HT-29 (cell line): ENCODE measurements at regions not wholly inside any gene's neighbourhood (a gene's known extent, or its start where the extent isn't known, plus 50 kb on each side); places are given as distances from the start of the nearest gene placed in this dataset. TPM values are rescaled to one million over a fixed set of nuclear protein-coding genes. Genes with fewer than 3 reads are reported as not detected.

Experiments
- DNase-seq: peaks from one replicate; pipeline ENCODE4 v3.0.0-alpha.2; 2015; ENCODE audit warnings: low spot score
- small RNA-seq: library from RNA; depleted of rRNA; stranded (forward); fragments of <200 nt; gene quantifications from one replicate; pipeline ENCODE3, GENCODE V24; 2014

GRCh38 chr3:150033721-150034120 lies 63.0 kb upstream of the PFN2 start:
- DNase-seq = no peak

GRCh38 chr3:150030841-150031240 lies 60.1 kb upstream of the PFN2 start:
- DNase-seq = no peak

GRCh38 chr3:150023239-150023636 lies 52.5 kb upstream of the PFN2 start:
- no peak for DNase-seq

- no peak for DNase-seq
Observed at GRCh38 chr3:150022381-150023238, 51.9 kb upstream of the PFN2 start.

- DNase-seq = no peak
Observed at GRCh38 chr3:150020527-150020926, 49.8 kb upstream of the PFN2 start.

Small RNA genes in the stretch of these regions (small RNA-seq; reads per million reads assigned to genes)
- not detected for gene RF00004
- not detected for gene RPL32P9
